ENCODE measurements at regions not wholly inside any gene's neighbourhood (a gene's known extent, or its start where the extent isn't known, plus 50 kb on each side); places are given as distances from the start of the nearest gene placed in this dataset.

DNA sequence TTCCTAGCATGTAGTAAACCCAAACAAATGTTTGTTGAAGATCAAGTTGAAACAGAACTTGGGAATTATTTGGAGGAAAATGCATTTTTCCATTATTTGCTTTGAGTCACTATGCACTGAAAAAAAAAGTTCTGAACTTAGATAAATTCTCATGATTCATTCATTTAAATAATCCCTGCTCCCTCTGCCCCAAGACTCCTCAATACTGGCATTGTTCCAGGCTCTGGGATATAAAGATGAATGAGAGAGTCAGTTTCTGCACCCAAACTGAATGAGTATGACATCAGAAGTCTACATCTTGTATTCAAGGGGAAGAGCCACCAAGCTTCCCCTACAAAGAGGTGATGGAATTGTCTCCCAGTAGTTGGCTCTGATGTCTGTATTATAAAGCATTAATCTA is 123.9 kb downstream of the SEC61B start:
- Histone ChIP-seq H3K4me3 (no peak overlapping the region), H3K27me3 (no peaks in the 10 kb centered on the region), H4K20me1 (no peaks in the 10 kb centered on the region), H3K4me1 (no peaks in the 10 kb centered on the region), H3K9me3 (replicated peaks in 1 of 11) (no peaks in the 10 kb centered on the region), H3K36me3 (no peaks in the 10 kb centered on the region), H3K9ac (no peak overlapping the region), H3K4me2 (no peak overlapping the region), H3K27ac (no peak overlapping the region)
- TF ChIP-seq Cebpa-rat (IDR thresholded peaks at IDR 0.05) = no peak

DNA sequence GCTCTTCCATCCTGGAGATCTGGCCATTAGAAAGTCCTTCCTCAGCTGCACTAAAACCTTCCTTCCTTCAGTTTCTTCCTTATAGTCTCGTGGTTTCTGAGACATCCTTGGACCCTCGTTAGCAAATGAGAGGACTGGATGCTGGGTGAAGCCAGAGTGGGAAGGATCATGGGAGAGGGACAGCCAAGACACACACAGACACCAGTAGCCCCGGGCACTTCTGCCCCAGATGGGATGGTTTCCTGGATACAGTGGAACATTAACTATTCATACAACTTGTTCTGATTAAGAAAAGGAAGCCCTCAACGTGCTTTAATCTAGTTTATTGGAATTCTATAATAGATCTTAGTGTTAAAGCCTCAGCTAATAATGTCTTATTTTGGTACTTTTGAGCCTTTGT is 125.5 kb downstream of the SEC61B start:
- Histone ChIP-seq H3K4me2 (no peak overlapping the region), H3K36me3 (no peaks in the 10 kb centered on the region), H4K20me1 (no peaks in the 10 kb centered on the region), H3K27ac (no peak overlapping the region), H3K4me1 (no peaks in the 10 kb centered on the region), H3K9ac (no peak overlapping the region), H3K4me3 (no peak overlapping the region), H3K27me3 (no peaks in the 10 kb centered on the region), H3K9me3 (replicated peaks in 1 of 11) (no peaks in the 10 kb centered on the region)
- TF ChIP-seq Cebpa-rat (IDR thresholded peaks at IDR 0.05) = no peak

DNA sequence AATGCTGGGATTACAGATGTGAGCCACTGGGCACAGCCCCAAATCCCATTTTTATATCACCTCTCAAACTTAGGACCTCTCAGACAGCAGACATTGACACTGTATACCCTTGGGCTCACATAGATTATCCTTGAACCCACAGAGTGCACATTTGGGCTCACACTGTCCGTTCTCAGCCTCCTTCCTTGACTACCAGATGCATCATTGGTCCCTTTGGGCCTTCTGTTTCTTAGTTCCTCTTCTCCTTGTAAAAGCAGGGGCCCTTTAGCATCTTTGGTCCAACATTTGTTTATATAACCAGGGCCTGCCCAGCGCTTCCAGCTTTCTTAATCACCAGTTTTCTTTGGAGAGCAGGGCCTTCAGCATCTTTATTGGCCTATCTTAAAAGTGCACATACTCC is 126.2 kb downstream of the SEC61B start:
- H3K9ac ChIP-seq = no peak overlapping the region
- no peak overlapping the region for H3K4me2 ChIP-seq
- H3K4me1 ChIP-seq = no peaks in the 10 kb centered on the region
- no peak overlapping the region for H3K4me3 ChIP-seq
- no peaks in the 10 kb centered on the region for H3K27me3 ChIP-seq
- H3K9me3 ChIP-seq (replicated peaks in 1 of 11) = no peaks in the 10 kb centered on the region
- no peak for TF ChIP-seq Cebpa-rat (IDR thresholded peaks at IDR 0.05)
- no peaks in the 10 kb centered on the region for H4K20me1 ChIP-seq
- H3K36me3 ChIP-seq = no peaks in the 10 kb centered on the region
- H3K27ac ChIP-seq = no peak overlapping the region

DNA sequence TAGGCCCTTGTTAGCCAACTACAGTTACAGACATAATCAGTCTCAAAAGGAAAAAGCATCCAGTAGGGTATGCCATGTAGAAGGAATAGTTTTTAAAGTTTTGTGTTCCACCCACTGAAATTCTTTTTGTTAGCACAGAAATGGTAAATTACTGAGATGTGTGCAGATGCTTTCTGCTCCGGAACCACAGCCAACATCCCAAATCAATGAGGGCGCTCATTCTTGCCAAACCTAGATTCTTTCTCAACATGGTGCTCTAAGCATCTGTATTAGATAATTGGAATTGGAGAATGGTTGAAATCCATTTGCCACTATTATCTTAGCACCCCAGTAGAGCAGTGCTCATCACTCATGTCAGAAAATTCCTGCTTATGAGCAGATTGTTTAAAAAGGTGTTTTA is 127.8 kb downstream of the SEC61B start:
- H3K9me3 ChIP-seq (replicated peaks in 1 of 11) = no peaks in the 10 kb centered on the region
- H3K4me3 ChIP-seq = no peak overlapping the region
- no peaks in the 10 kb centered on the region for H3K36me3 ChIP-seq
- no peaks in the 10 kb centered on the region for H3K27me3 ChIP-seq
- H3K9ac ChIP-seq = no peak overlapping the region
- TF ChIP-seq Cebpa-rat (IDR thresholded peaks at IDR 0.05) = no peak
- H4K20me1 ChIP-seq = no peaks in the 10 kb centered on the region
- no peak overlapping the region for H3K4me2 ChIP-seq
- H3K27ac ChIP-seq = no peak overlapping the region
- 0 out of 20 replicates have a peak, but pooled peaks cover 0 to 6% (median 0%) of the 10 kb centered on the region in 10 experiments for H3K4me1 ChIP-seq

- H3K9me3 ChIP-seq (replicated peaks in 1 of 11) = no peaks in the 10 kb centered on the region
- no peaks in the 10 kb centered on the region for H3K27me3 ChIP-seq
- no peak overlapping the region for H3K4me2 ChIP-seq
- H3K27ac ChIP-seq = no peak overlapping the region
- no peak for TF ChIP-seq Cebpa-rat (IDR thresholded peaks at IDR 0.05)
- H3K36me3 ChIP-seq = no peaks in the 10 kb centered on the region
- H3K9ac ChIP-seq = no peak overlapping the region
- H3K4me3 ChIP-seq = no peak overlapping the region
- H3K4me1 ChIP-seq = 0 out of 20 replicates have a peak, but pooled peaks cover 0 to 6% (median 0%) of the 10 kb centered on the region in 10 experiments
- no peaks in the 10 kb centered on the region for H4K20me1 ChIP-seq
These were observed 128.4 kb downstream of the SEC61B start for GRCh38 chr9:99350461-99350860.

- Histone ChIP-seq H3K27ac (no peak overlapping the region), H3K36me3 (no peaks in the 10 kb centered on the region), H3K27me3 (no peaks in the 10 kb centered on the region), H3K4me3 (no peak overlapping the region), H3K4me2 (no peak overlapping the region), H3K9me3 (replicated peaks in 1 of 11) (no peaks in the 10 kb centered on the region), H3K4me1 (peaks cover 0 to 11% (median 0%) of the 10 kb centered on the region in 10 experiments; a peak in 5 of 20 replicates), H3K9ac (no peak overlapping the region), H4K20me1 (no peaks in the 10 kb centered on the region)
- no peak for TF ChIP-seq Cebpa-rat (IDR thresholded peaks at IDR 0.05)
These were observed 129.6 kb downstream of the SEC61B start for GRCh38 chr9:99351647-99352046.

DNA sequence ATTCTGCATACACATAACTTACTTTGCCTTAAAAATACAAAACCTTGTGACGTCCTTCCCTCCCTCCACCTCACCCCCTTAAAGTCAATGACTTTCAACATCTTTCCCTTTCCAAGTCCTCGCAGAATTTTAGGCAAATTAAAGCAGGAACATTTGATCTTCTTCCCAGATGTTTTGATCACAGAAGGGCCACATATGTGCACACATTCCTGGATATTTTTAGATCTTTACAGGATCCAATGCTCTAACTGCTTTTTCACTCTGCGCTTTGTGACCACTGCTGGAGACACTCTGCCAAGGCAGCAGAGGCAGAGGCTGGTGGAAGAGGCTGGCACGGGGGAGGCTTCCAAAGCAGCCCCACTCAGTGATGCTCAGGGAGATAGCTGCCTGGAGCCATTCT is 130.7 kb downstream of the SEC61B start:
- no peaks in the 10 kb centered on the region for H3K36me3 ChIP-seq
- no peak overlapping the region for H3K4me2 ChIP-seq
- H3K4me3 ChIP-seq = no peak overlapping the region
- H3K9me3 ChIP-seq (replicated peaks in 1 of 11) = no peaks in the 10 kb centered on the region
- no peak overlapping the region for H3K9ac ChIP-seq
- no peak for TF ChIP-seq Cebpa-rat (IDR thresholded peaks at IDR 0.05)
- H3K27ac ChIP-seq = no peak overlapping the region
- H3K4me1 ChIP-seq = peaks cover 0 to 21% (median 0%) of the 10 kb centered on the region in 10 experiments; a peak in 5 of 20 replicates
- H3K27me3 ChIP-seq = no peaks in the 10 kb centered on the region
- no peaks in the 10 kb centered on the region for H4K20me1 ChIP-seq

- Histone ChIP-seq H3K4me2 (no peak overlapping the region), H3K27me3 (no peaks in the 10 kb centered on the region), H3K27ac (no peak overlapping the region), H3K36me3 (no peaks in the 10 kb centered on the region), H3K4me1 (peaks cover 0 to 21% (median 0%) of the 10 kb centered on the region in 10 experiments; a peak in 5 of 20 replicates), H3K9me3 (replicated peaks in 1 of 11) (no peaks in the 10 kb centered on the region), H4K20me1 (no peaks in the 10 kb centered on the region), H3K4me3 (no peak overlapping the region), H3K9ac (no peak overlapping the region)
- no peak for TF ChIP-seq Cebpa-rat (IDR thresholded peaks at IDR 0.05)
These were observed 131.3 kb downstream of the SEC61B start for GRCh38 chr9:99353408-99353807.

- Histone ChIP-seq H3K36me3 (no peaks in the 10 kb centered on the region), H3K27me3 (no peaks in the 10 kb centered on the region), H3K4me3 (no peak overlapping the region), H3K9ac (no peak overlapping the region), H3K4me1 (peaks cover 0 to 21% (median 0%) of the 10 kb centered on the region in 10 experiments; a peak in 5 of 20 replicates), H3K27ac (no peak overlapping the region), H3K4me2 (peak overlapping the region in 2 of 11 experiments; percentile 14 to 23; a peak in 3 of 22 replicates), H4K20me1 (no peaks in the 10 kb centered on the region), H3K9me3 (replicated peaks in 1 of 11) (no peaks in the 10 kb centered on the region)
- TF ChIP-seq Cebpa-rat (IDR thresholded peaks at IDR 0.05) = no peak
These were observed 132.0 kb downstream of the SEC61B start for GRCh38 chr9:99354104-99354503.

DNA sequence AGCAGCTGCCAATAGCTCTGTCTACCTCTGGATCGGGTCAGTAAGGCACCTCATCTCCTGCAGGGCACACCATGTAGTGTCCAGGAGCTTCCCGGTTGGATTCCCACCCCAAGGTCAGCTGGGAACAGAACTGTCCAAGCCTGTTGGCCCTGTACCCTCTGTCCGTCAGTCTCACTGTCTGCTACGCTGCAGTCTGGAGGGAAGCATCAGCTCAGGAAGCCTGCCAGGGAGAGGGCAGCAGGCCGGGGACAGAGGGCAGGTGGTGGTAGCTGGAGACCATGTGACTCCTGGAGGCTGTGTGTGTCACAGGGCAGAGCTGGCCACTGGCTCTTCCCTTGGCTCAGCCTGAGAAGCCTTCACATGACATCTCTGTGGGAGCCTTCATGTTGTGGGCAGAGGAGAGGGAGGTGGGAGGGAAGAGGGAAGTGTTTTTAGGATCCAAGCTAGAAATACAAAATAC is 134.5 kb downstream of the SEC61B start:
- no peak for TF ChIP-seq Cebpa-rat (IDR thresholded peaks at IDR 0.05)
- no peaks in the 10 kb centered on the region for H3K27me3 ChIP-seq
- H3K36me3 ChIP-seq = no peaks in the 10 kb centered on the region
- H3K9me3 ChIP-seq (replicated peaks in 1 of 11) = no peaks in the 10 kb centered on the region
- H4K20me1 ChIP-seq = no peaks in the 10 kb centered on the region; a peak in 1 of 22 replicates
- peak overlapping the region in 2 of 11 experiments; percentile 5 to 23; a peak in 1 of 22 replicates for H3K27ac ChIP-seq
- no peak overlapping the region for H3K9ac ChIP-seq
- peaks cover 0 to 21% (median 0%) of the 10 kb centered on the region in 10 experiments; a peak in 5 of 20 replicates for H3K4me1 ChIP-seq
- H3K4me2 ChIP-seq = peak overlapping the region in 2 of 11 experiments; percentile 24 to 61; a peak in 4 of 22 replicates
- no peak overlapping the region for H3K4me3 ChIP-seq
